ENCODE measurements at regions not wholly inside any gene's neighbourhood (a gene's known extent, or its start where the extent isn't known, plus 50 kb on each side); places are given as distances from the start of the nearest gene placed in this dataset.

GRCh38 chr7:68420342-68421192, 1177.7 kb upstream of the AUTS2 start:
- no peak for TF ChIP-seq CTCF (conservative IDR thresholded peaks at IDR 0.05 in 1 of 2, IDR thresholded peaks at IDR 0.05 in 1 of 2; ENCODE audit: low read depth in 1 of 2, low read length in 2 of 2)
- TF ChIP-seq EZH2 (IDR thresholded peaks at IDR 0.05; ENCODE audit: low read length, missing control alignments) = no peak

Measured in fibroblast of lung (primary cell).